ENCODE measurements at regions not wholly inside any gene's neighbourhood (a gene's known extent, or its start where the extent isn't known, plus 50 kb on each side); places are given as distances from the start of the nearest gene placed in this dataset.
A peak's percentile ranks its signal among the peaks of the same experiment; 100 is the strongest.

DNA sequence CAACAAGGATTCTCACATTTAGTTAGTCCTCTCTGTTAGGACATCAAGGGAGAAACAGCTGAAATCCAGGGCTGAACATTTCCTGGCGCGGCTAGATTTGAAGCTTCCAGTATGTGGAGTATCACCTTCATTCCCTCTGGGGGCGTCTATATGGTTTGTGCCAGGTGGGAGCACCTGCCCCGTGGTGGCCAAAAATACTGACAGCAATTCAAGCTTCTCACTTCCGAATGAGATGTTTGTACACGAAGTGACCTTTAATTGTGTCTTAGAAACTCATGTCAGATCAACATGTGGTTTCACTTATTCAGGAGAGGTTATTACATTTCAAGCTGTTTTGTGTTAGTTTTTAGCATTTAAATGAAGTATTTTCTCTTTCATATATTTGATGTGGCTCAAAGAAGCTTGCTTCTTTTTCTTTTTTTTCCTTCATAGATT, 67.3 kb upstream of the ZNF217 start:
- peak overlapping the region in 1 of 2 donors; percentile 28 for H3K9ac ChIP-seq (ENCODE audit: low read depth in 1 of 2, low read length in 2 of 2)
- peak overlapping the region; percentile 43 to 82 for H3K27ac ChIP-seq (ENCODE audit: low read depth in 1 of 2, low read length in 2 of 2)
- no peaks in the 10 kb centered on the region for H3K27me3 ChIP-seq (ENCODE audit: control insufficient read depth in 4 of 4, insufficient read depth in 4 of 4, low read length in 3 of 4)

More for the DNA sequence above, 67.3 kb upstream of the ZNF217 start:
- DNase-seq (ENCODE audit: low spot score): no peak
- Histone ChIP-seq H3K36me3 (ENCODE audit: control insufficient read depth in 4 of 4, insufficient read depth in 3 of 4, low read depth in 1 of 4, low read length in 3 of 4) (no peaks in the 10 kb centered on the region), H3K4me3 (ENCODE audit: low read depth in 1 of 3, low read length in 3 of 3) (no peak overlapping the region), H3K4me1 (ENCODE audit: control insufficient read depth in 4 of 4, insufficient read depth in 4 of 4, low read length in 3 of 4) (peaks cover 7 to 33% (median 24%) of the 10 kb centered on the region in 4 donors), H3K9me3 (ENCODE audit: control insufficient read depth in 4 of 4, low read length in 3 of 4) (no peaks in the 10 kb centered on the region)
- 52% methylated on average over 6 of the region's 6 CpGs for whole genome bisulfite sequencing
- no peak for TF ChIP-seq NR2F2 (IDR thresholded peaks at IDR 0.05)
- TF ChIP-seq, protein P1, sequence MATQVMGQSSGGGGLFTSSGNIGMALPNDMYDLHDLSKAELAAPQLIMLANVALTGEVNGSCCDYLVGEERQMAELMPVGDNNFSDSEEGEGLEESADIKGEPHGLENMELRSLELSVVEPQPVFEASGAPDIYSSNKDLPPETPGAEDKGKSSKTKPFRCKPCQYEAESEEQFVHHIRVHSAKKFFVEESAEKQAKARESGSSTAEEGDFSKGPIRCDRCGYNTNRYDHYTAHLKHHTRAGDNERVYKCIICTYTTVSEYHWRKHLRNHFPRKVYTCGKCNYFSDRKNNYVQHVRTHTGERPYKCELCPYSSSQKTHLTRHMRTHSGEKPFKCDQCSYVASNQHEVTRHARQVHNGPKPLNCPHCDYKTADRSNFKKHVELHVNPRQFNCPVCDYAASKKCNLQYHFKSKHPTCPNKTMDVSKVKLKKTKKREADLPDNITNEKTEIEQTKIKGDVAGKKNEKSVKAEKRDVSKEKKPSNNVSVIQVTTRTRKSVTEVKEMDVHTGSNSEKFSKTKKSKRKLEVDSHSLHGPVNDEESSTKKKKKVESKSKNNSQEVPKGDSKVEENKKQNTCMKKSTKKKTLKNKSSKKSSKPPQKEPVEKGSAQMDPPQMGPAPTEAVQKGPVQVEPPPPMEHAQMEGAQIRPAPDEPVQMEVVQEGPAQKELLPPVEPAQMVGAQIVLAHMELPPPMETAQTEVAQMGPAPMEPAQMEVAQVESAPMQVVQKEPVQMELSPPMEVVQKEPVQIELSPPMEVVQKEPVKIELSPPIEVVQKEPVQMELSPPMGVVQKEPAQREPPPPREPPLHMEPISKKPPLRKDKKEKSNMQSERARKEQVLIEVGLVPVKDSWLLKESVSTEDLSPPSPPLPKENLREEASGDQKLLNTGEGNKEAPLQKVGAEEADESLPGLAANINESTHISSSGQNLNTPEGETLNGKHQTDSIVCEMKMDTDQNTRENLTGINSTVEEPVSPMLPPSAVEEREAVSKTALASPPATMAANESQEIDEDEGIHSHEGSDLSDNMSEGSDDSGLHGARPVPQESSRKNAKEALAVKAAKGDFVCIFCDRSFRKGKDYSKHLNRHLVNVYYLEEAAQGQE (IDR thresholded peaks at IDR 0.05): no peak
- TF ChIP-seq EGR1 (IDR thresholded peaks at IDR 0.05; ENCODE audit: low read depth in 2 of 2): no peak
- no peak for TF ChIP-seq RXRA (IDR thresholded peaks at IDR 0.05)
- TF ChIP-seq, protein P2, sequence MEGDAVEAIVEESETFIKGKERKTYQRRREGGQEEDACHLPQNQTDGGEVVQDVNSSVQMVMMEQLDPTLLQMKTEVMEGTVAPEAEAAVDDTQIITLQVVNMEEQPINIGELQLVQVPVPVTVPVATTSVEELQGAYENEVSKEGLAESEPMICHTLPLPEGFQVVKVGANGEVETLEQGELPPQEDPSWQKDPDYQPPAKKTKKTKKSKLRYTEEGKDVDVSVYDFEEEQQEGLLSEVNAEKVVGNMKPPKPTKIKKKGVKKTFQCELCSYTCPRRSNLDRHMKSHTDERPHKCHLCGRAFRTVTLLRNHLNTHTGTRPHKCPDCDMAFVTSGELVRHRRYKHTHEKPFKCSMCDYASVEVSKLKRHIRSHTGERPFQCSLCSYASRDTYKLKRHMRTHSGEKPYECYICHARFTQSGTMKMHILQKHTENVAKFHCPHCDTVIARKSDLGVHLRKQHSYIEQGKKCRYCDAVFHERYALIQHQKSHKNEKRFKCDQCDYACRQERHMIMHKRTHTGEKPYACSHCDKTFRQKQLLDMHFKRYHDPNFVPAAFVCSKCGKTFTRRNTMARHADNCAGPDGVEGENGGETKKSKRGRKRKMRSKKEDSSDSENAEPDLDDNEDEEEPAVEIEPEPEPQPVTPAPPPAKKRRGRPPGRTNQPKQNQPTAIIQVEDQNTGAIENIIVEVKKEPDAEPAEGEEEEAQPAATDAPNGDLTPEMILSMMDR (IDR thresholded peaks at IDR 0.05; ENCODE audit: low read depth, low read length, missing input control): no peak
- no peak for TF ChIP-seq TAF1 (conservative IDR thresholded peaks at IDR 0.05)
- TF ChIP-seq, protein P3, sequence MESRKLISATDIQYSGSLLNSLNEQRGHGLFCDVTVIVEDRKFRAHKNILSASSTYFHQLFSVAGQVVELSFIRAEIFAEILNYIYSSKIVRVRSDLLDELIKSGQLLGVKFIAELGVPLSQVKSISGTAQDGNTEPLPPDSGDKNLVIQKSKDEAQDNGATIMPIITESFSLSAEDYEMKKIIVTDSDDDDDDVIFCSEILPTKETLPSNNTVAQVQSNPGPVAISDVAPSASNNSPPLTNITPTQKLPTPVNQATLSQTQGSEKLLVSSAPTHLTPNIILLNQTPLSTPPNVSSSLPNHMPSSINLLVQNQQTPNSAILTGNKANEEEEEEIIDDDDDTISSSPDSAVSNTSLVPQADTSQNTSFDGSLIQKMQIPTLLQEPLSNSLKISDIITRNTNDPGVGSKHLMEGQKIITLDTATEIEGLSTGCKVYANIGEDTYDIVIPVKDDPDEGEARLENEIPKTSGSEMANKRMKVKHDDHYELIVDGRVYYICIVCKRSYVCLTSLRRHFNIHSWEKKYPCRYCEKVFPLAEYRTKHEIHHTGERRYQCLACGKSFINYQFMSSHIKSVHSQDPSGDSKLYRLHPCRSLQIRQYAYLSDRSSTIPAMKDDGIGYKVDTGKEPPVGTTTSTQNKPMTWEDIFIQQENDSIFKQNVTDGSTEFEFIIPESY (IDR thresholded peaks at IDR 0.05): no peak
- TF ChIP-seq, protein P4, sequence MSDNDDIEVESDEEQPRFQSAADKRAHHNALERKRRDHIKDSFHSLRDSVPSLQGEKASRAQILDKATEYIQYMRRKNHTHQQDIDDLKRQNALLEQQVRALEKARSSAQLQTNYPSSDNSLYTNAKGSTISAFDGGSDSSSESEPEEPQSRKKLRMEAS (IDR thresholded peaks at IDR 0.05): no peak
- no peak for TF ChIP-seq HNF4G (IDR thresholded peaks at IDR 0.05)
- TF ChIP-seq RAD21 (IDR thresholded peaks at IDR 0.05): no peak
- TF ChIP-seq FOXA2 (IDR thresholded peaks at IDR 0.05): no peak
- TF ChIP-seq GABPA (IDR thresholded peaks at IDR 0.05 in 1 of 2, conservative IDR thresholded peaks at IDR 0.05 in 1 of 2): no peak
- no peak for TF ChIP-seq SP1 (IDR thresholded peaks at IDR 0.05)
- TF ChIP-seq HNF4A (conservative IDR thresholded peaks at IDR 0.05): no peak
- no peak for TF ChIP-seq JUND (IDR thresholded peaks at IDR 0.05)
- no peak for TF ChIP-seq FOXA1 (IDR thresholded peaks at IDR 0.05)
- no peak for TF ChIP-seq YY1 (IDR thresholded peaks at IDR 0.05)
- TF ChIP-seq, protein P5, sequence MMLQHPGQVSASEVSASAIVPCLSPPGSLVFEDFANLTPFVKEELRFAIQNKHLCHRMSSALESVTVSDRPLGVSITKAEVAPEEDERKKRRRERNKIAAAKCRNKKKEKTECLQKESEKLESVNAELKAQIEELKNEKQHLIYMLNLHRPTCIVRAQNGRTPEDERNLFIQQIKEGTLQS (IDR thresholded peaks at IDR 0.05): no peak

Measured in liver (tissue), 8 donors.